Tibial nerve (tissue), 4 donors: ENCODE measurements at regions not wholly inside any gene's neighbourhood (a gene's known extent, or its start where the extent isn't known, plus 50 kb on each side); places are given as distances from the start of the nearest gene placed in this dataset.
"Not testable (repeated sequence)": the region's sequence is repeated elsewhere in the genome, so short reads cannot be mapped to it uniquely, and the experiment has no call there.

Source experiments
- CTCF ChIP-seq, 5 experiments: fragments of 200-600 bp in 3 of 5; fragments of 450-650 bp in 2 of 5; sonication (generic) in 3 of 5; IDR thresholded peaks; one replicate each; pipeline ENCODE4 v1.5.1; 2016 to 2019; ENCODE audit warnings: antibody characterized with exemption in 5 of 5, mild to moderate bottlenecking in 3 of 5, moderate library complexity in 2 of 5
- EP300 ChIP-seq, 2 donors: sonication (generic); formaldehyde crosslinking; IDR thresholded peaks; one replicate each; pipeline ENCODE4 v1.6.1; 2017; ENCODE audit warnings: antibody characterized with exemption in 2 of 2, mild to moderate bottlenecking in 1 of 2
- POLR2A ChIP-seq, 2 donors: fragments of 450-650 bp; IDR thresholded peaks; one replicate each; pipeline ENCODE4 v1.6.1; 2017; ENCODE audit warnings: antibody characterized with exemption in 2 of 2, mild to moderate bottlenecking in 2 of 2, moderate library complexity in 2 of 2

GRCh38 chr15:101949380-101950065 is 137.5 kb downstream of the OR4F15 start:
- not testable (repeated sequence) for TF ChIP-seq CTCF, POLR2A, EP300 (IDR thresholded peaks at IDR 0.05)
